ENCODE measurements at regions not wholly inside any gene's neighbourhood (a gene's known extent, or its start where the extent isn't known, plus 50 kb on each side); places are given as distances from the start of the nearest gene placed in this dataset.
A peak's percentile ranks its signal among the peaks of the same experiment; 100 is the strongest.
"Not testable (repeated sequence)": the region's sequence is repeated elsewhere in the genome, so short reads cannot be mapped to it uniquely, and the experiment has no call there.

- H3K36me3 Mint-ChIP-seq (ENCODE audit: low read depth) = no peaks in the 10 kb centered on the region
- no peaks in the 10 kb centered on the region for H3K4me1 Mint-ChIP-seq
- DNase-seq = no peak
- H3K27me3 Mint-ChIP-seq = peaks cover 10% of the 10 kb centered on the region
- H3K9me3 Mint-ChIP-seq = no peaks in the 10 kb centered on the region
- H3K27ac Mint-ChIP-seq = no peak overlapping the region
- H3K4me3 Mint-ChIP-seq = no peak overlapping the region
- no peak for ATAC-seq
These were observed 85.4 kb upstream of the MED13 start for GRCh38 chr17:62150471-62150870.

DNA sequence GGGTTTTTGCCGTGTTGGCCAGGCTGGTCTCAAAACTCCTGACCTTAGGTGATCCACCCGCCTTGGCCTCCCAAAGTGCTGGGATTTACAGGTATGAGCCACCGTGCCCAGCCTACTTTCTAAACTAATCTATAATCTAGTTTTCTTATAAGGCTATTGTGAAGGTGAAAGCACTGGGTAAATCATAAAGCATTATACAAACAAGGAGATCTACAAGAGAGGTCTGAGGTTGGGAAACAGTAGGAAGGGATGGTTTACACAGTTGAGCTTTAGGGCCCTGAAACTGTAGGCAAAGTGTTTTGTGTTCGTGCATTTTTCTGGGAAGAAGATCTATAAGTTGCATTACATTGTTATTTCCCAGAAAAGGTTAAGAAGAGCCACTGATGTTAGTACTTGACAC lies 84.9 kb upstream of the MED13 start:
- Mint-ChIP-seq H3K4me3 (no peak overlapping the region), H3K4me1 (no peaks in the 10 kb centered on the region), H3K27me3 (peaks cover 10% of the 10 kb centered on the region), H3K27ac (no peak overlapping the region), H3K36me3 (ENCODE audit: low read depth) (no peaks in the 10 kb centered on the region), H3K9me3 (no peaks in the 10 kb centered on the region)
- DNase-seq (no peak), ATAC-seq (no peak)

DNA sequence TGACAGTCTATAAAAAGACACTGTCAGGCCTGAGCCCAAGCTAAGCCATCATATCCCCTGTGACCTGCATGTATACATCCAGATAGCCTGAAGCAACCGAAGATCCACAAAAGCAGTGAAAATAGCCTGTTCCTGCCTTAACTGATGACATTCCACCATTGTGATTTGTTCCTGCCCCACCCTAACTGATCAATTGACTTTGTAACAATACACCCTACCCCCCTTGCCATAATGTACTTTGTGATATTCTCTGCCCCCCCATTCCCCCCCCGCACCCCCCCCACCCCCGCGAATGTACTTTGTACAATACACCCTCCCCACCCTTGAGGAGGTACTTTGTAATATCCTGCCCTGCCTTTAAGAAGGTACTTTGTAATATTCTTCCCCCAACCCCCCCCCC lies 82.2 kb upstream of the MED13 start:
- H3K36me3 Mint-ChIP-seq (ENCODE audit: low read depth) = no peaks in the 10 kb centered on the region
- no peaks in the 10 kb centered on the region for H3K4me1 Mint-ChIP-seq
- H3K9me3 Mint-ChIP-seq = no peaks in the 10 kb centered on the region
- no peak overlapping the region for H3K4me3 Mint-ChIP-seq
- no peak for DNase-seq
- no peak overlapping the region for H3K27ac Mint-ChIP-seq
- peaks cover 8% of the 10 kb centered on the region for H3K27me3 Mint-ChIP-seq
- no peak for ATAC-seq

GRCh38 chr17:62140836-62141235 lies 75.8 kb upstream of the MED13 start:
- H3K27me3 Mint-ChIP-seq = peaks cover 23% of the 10 kb centered on the region
- H3K9me3 Mint-ChIP-seq = no peaks in the 10 kb centered on the region
- H3K4me1 Mint-ChIP-seq = no peaks in the 10 kb centered on the region
- no peaks in the 10 kb centered on the region for H3K36me3 Mint-ChIP-seq (ENCODE audit: low read depth)
- DNase-seq (no peak), ATAC-seq (no peak)
- H3K4me3 Mint-ChIP-seq = no peak overlapping the region
- no peak overlapping the region for H3K27ac Mint-ChIP-seq

DNA sequence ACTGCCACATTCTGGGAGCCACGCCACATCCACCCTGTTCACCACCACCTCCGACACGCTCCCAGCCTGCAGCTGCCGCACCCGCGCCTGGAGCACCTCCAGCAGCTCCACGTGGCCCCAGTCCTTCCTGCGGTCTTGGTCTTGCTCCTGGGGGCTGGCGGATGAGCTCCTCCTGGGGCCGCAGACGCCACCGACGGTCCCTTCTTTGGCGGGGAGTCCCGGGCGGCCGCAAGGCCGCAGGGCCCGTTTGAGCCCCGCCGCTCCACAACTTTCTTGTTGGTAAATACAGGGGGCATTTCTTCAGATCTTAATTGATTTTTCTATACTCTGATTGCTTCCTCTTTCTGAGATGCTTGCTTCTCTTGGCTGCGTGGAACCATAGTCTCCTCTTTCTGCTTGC lies 75.3 kb upstream of the MED13 start:
- Mint-ChIP-seq H3K36me3 (ENCODE audit: low read depth) (no peaks in the 10 kb centered on the region), H3K27ac (no peak overlapping the region), H3K9me3 (no peaks in the 10 kb centered on the region), H3K27me3 (peaks cover 27% of the 10 kb centered on the region), H3K4me1 (no peaks in the 10 kb centered on the region), H3K4me3 (no peak overlapping the region)
- ATAC-seq (no peak), DNase-seq (no peak)

- not testable (repeated sequence) for H3K36me3 Mint-ChIP-seq (ENCODE audit: low read depth)
These were observed 74.7 kb upstream of the MED13 start for GRCh38 chr17:62139690-62140354.

DNA sequence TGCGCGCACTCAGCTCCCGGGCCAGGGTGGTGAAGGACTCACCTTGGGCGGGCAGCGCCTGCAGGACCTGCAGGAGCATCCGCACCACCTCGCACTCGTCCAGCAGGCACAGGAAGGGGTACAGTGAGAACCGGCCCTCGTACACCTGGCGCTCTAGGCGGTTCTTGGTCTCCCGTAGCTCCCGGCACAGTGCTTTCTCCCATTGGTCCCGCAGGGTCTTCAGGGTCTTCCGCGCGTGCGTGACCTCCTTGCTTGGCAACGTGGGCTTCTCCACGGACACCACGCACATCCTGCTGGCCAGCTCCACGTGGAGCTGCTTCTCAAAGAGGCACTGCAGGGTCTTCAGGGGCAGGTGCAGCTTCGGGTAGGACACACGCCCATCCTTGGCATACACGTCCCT lies 74.1 kb upstream of the MED13 start:
- DNase-seq (no peak), ATAC-seq (no peak)
- no peaks in the 10 kb centered on the region for H3K4me1 Mint-ChIP-seq
- H3K4me3 Mint-ChIP-seq = no peak overlapping the region
- no peak overlapping the region for H3K27ac Mint-ChIP-seq
- no peaks in the 10 kb centered on the region for H3K36me3 Mint-ChIP-seq (ENCODE audit: low read depth)
- no peaks in the 10 kb centered on the region for H3K9me3 Mint-ChIP-seq
- peaks cover 27% of the 10 kb centered on the region for H3K27me3 Mint-ChIP-seq

More at GRCh38 chr17:62139690-62140354, 74.7 kb upstream of the MED13 start:
- not testable (repeated sequence) for H3K9me3 Mint-ChIP-seq, ATAC-seq, H3K4me3 Mint-ChIP-seq, DNase-seq, H3K27ac Mint-ChIP-seq, H3K4me1 Mint-ChIP-seq
- H3K27me3 Mint-ChIP-seq = peaks cover 27% of the 10 kb centered on the region

DNA sequence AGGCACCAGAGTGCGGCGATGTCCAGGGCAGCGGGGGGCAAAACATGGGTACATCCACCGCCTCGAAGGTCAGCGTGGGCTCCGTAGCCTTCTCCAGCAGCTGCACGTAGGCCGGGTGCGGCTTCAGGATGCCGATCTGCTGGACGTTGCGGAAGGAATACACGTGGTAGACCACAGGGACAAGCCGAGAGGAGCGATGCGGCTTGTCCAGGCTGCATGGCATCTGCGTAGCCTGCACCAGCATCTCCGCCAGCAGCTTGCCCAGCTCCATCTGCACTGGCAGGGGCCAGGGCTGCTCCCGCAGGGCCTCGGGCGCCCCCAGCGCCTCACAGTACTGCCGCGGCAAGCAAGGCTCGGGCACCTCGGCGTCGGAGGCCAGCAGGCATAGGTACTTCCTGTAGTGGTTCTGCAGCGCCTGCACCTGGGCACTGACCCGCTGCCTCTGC lies 73.6 kb upstream of the MED13 start:
- H3K27me3 Mint-ChIP-seq = peaks cover 27% of the 10 kb centered on the region
- H3K4me3 Mint-ChIP-seq; H3K27ac Mint-ChIP-seq; H3K4me1 Mint-ChIP-seq; H3K36me3 Mint-ChIP-seq (ENCODE audit: low read depth); H3K9me3 Mint-ChIP-seq: not testable (repeated sequence)
- ATAC-seq = peak; percentile 40
- peak; percentile 6 for DNase-seq

DNA sequence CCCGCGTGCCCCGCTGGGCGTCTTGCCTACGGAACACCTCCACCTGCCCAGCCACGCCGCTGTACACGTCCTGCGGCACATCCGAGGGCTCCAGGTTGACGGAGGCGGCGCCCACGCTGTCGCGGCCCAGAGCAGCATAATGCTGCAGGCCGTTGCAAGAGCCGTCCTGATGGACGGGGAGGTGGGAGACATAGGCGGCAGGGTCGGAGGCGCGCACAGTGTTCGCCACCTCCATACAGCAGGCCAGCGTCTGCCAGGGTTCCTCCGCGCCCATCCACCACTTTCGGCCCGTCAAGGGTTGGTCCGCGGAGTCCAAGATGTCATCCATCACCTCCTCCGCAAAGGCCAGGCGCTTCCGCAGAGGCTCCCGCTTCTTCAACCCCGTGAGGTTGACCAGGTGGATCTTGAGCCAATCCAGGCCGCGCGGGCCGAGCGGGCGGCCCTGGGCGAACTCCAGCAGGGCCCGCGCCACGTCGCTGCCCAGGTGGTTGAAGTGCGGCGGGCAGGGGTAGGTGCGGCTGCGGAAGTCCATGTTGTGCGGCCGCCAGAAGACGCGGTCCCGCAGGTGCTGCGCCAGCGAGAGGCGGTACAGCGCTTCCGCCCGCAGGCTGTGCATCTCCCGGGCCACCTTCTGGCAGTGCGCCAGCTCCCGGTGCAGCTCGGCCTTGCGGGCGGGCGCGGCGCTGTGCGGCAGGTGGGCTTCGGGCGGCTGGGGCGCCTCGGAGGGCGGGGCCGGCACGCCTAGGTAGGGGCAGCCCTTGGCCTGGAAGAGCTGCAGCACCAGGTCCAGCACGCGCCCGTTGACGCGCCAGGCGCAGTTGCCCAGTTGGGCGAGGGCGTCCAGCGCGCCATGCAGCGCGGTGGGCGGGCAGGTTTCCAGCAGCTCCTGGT lies 72.9 kb upstream of the MED13 start:
- H3K27ac Mint-ChIP-seq; H3K4me3 Mint-ChIP-seq; H3K9me3 Mint-ChIP-seq; ATAC-seq; H3K4me1 Mint-ChIP-seq; H3K36me3 Mint-ChIP-seq (ENCODE audit: low read depth): not testable (repeated sequence)
- peaks cover 23% of the 10 kb centered on the region for H3K27me3 Mint-ChIP-seq
- DNase-seq = peak; percentile 4

GRCh38 chr17:62137013-62137733 lies 72.1 kb upstream of the MED13 start:
- ATAC-seq; H3K27ac Mint-ChIP-seq; H3K9me3 Mint-ChIP-seq; DNase-seq; H3K4me1 Mint-ChIP-seq; H3K4me3 Mint-ChIP-seq; H3K36me3 Mint-ChIP-seq (ENCODE audit: low read depth): not testable (repeated sequence)
- H3K27me3 Mint-ChIP-seq = peaks cover 23% of the 10 kb centered on the region

GRCh38 chr17:62135742-62136141 lies 70.7 kb upstream of the MED13 start:
- Mint-ChIP-seq H3K4me3 (no peak overlapping the region), H3K27me3 (peaks cover 22% of the 10 kb centered on the region), H3K4me1 (no peaks in the 10 kb centered on the region), H3K27ac (no peak overlapping the region), H3K9me3 (no peaks in the 10 kb centered on the region), H3K36me3 (ENCODE audit: low read depth) (no peaks in the 10 kb centered on the region)
- DNase-seq = no peak
- no peak for ATAC-seq

GRCh38 chr17:62135096-62135495 lies 70.0 kb upstream of the MED13 start:
- H3K9me3 Mint-ChIP-seq, H3K27ac Mint-ChIP-seq: not testable (repeated sequence)
- peaks cover 19% of the 10 kb centered on the region for H3K27me3 Mint-ChIP-seq

DNA sequence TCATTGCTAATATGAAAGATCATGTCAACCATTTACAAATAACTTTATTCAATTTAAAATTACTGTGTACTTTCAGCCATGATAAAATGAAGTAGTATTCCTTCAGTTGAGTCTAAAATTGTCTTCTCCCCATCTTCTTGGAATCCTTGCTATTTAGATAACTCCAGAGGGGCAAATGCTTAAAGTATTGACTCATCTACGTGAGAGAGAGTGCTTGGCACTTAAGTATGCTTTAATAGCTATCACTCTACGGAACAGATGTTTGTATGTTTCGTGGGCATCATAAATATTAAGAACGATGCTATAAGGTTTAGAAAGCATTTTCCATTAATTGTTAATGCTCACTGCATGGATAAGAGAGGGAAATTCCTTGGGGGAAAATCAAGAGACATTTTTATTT lies 69.3 kb upstream of the MED13 start:
- Mint-ChIP-seq H3K4me3 (no peak overlapping the region), H3K9me3 (no peaks in the 10 kb centered on the region), H3K36me3 (ENCODE audit: low read depth) (no peaks in the 10 kb centered on the region), H3K4me1 (no peaks in the 10 kb centered on the region), H3K27me3 (peaks cover 17% of the 10 kb centered on the region), H3K27ac (no peak overlapping the region)
- ATAC-seq = no peak
- DNase-seq = no peak

More at GRCh38 chr17:62135096-62135495, 70.0 kb upstream of the MED13 start:
- not testable (repeated sequence) for H3K4me1 Mint-ChIP-seq; DNase-seq; H3K36me3 Mint-ChIP-seq (ENCODE audit: low read depth); ATAC-seq; H3K4me3 Mint-ChIP-seq

DNA sequence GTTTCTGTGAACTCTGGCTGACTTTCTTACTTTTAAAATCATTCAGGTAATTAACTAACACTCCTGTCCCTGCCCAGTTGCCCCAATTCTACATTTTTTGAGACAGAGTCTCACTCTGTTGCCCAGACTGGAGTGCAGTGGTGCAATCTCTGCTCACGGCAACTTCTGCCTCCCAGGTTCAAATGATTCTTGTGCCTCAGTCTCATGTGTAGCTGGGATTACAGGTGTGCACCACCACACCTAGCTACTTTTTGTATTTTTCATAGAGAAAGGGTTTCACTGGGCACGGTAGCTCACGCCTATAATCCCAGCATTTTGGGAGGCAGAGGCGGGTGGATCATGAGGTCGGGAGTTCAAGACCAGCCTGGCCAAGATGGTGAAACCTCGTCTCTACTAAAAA lies 66.2 kb upstream of the MED13 start:
- not testable (repeated sequence) for H3K36me3 Mint-ChIP-seq (ENCODE audit: low read depth); ATAC-seq; H3K4me1 Mint-ChIP-seq; H3K4me3 Mint-ChIP-seq; DNase-seq; H3K27ac Mint-ChIP-seq; H3K27me3 Mint-ChIP-seq; H3K9me3 Mint-ChIP-seq

- no peak for ATAC-seq
- Mint-ChIP-seq H3K4me1 (no peaks in the 10 kb centered on the region), H3K9me3 (no peaks in the 10 kb centered on the region), H3K4me3 (no peak overlapping the region), H3K27me3 (peaks cover 5% of the 10 kb centered on the region), H3K36me3 (ENCODE audit: low read depth) (no peaks in the 10 kb centered on the region), H3K27ac (no peak overlapping the region)
- no peak for DNase-seq
These were observed 65.7 kb upstream of the MED13 start for GRCh38 chr17:62130739-62131138.

Measured in activated naive CD8-positive, alpha-beta T cell treated with anti-CD3 and anti-CD28 coated beads, Interleukin-2, amount 50 U/mL, for 24 hours (primary cell).